OCI-LY7 (cell line): ENCODE measurements at regions not wholly inside any gene's neighbourhood (a gene's known extent, or its start where the extent isn't known, plus 50 kb on each side); places are given as distances from the start of the nearest gene placed in this dataset.

Experiments used
- EZH2phosphoT487 ChIP-seq: fragments of 200-600 bp; sonication (generic); IDR thresholded peaks from 2 replicates; pipeline ENCODE4 v1.6.1; 2018; ENCODE audit warnings: low read depth, borderline replicate concordance, mild to moderate bottlenecking, mixed run types, antibody characterized with exemption, low read length, moderate library complexity, mixed read lengths
- TF ChIP-seq, protein P1 (sequence below): fragments of 200-600 bp; sonication (generic); conservative IDR thresholded peaks from 2 replicates; pipeline ENCODE4 v1.5.1; 2014; ENCODE audit warnings: mild to moderate bottlenecking, antibody characterized with exemption, low read length, moderate library complexity, mixed read lengths

DNA sequence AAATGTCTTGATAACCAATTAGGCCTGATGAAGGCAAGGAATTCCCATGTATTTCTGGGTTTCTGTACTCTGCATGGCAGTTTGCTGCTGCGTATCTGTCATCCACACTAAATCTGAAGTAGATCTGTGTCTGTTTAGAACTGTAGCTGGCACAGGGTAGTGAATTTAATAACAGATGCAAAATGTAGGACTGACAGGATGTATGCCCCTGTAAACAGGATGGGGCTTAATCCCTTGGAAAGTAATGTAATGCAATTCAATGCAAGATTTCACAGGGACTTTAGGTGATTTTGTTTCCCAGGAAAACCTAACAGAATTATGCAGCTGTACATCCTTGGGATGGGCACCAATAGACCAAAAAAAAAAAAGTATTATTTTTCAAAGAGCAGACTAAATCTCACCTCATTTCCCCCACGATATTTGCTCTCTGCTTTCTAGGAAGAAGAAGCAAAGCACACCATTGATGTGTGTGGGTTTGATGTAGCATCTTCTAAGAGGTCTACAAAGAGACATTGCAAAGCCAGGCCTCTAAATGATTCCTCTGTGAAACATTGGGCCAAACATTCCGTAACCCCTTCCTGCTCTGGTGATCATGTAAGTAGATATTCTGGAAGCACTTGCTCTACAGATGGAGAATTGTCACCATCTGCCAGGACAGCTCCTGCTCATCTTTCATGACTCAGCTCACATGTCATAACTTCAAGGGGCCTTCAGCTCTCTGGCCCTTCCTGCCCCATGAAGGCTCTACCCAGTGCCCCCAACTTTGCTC, 464.3 kb upstream of the RGMA start:
- TF ChIP-seq, protein P1, sequence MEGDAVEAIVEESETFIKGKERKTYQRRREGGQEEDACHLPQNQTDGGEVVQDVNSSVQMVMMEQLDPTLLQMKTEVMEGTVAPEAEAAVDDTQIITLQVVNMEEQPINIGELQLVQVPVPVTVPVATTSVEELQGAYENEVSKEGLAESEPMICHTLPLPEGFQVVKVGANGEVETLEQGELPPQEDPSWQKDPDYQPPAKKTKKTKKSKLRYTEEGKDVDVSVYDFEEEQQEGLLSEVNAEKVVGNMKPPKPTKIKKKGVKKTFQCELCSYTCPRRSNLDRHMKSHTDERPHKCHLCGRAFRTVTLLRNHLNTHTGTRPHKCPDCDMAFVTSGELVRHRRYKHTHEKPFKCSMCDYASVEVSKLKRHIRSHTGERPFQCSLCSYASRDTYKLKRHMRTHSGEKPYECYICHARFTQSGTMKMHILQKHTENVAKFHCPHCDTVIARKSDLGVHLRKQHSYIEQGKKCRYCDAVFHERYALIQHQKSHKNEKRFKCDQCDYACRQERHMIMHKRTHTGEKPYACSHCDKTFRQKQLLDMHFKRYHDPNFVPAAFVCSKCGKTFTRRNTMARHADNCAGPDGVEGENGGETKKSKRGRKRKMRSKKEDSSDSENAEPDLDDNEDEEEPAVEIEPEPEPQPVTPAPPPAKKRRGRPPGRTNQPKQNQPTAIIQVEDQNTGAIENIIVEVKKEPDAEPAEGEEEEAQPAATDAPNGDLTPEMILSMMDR, result no peak
- no peak for TF ChIP-seq EZH2phosphoT487
